OCI-LY1 (cell line): ENCODE measurements at regions not wholly inside any gene's neighbourhood (a gene's known extent, or its start where the extent isn't known, plus 50 kb on each side); places are given as distances from the start of the nearest gene placed in this dataset.

Experiments
- CTCF ChIP-seq: fragments of 200-600 bp; sonication (generic), shearing (Covaris generic); IDR thresholded peaks from 2 replicates; pipeline ENCODE4 v1.5.1; 2017; ENCODE audit warnings: mild to moderate bottlenecking, antibody characterized with exemption, low read length, moderate library complexity, mixed read lengths
- EZH2 ChIP-seq: fragments of 200-600 bp; sonication (generic), shearing (Covaris generic); IDR thresholded peaks from 2 replicates; pipeline ENCODE4 v1.8.0; 2017; ENCODE audit warnings: borderline replicate concordance, mixed run types, mild to moderate bottlenecking, antibody characterized with exemption, low read length, moderate library complexity, mixed read lengths

- TF ChIP-seq CTCF (no peak), EZH2 (no peak)
Observed at GRCh38 chr4:177902386-177902785, 460.1 kb upstream of the AGA start.
